GM13977 (cell line): ENCODE measurements at regions not wholly inside any gene's neighbourhood (a gene's known extent, or its start where the extent isn't known, plus 50 kb on each side); places are given as distances from the start of the nearest gene placed in this dataset.

ENCODE experiments used
- DNase-seq: peaks from one replicate; pipeline ENCODE4 v3.0.0; 2012; ENCODE audit warnings: low spot score
- CTCF ChIP-seq: IDR thresholded peaks from 2 replicates; pipeline ENCODE4 v1.5.1; 2012; ENCODE audit warnings: mild to moderate bottlenecking, control low read depth; ENCODE audit not compliant: insufficient read depth; ENCODE audit errors: extremely low read depth, missing control alignments
- in situ Hi-C: fragments of 300-500 bp; cut with MboI; formaldehyde crosslinking; loops from one replicate; pipeline ENCODE4 v1.12.0; 2022; ENCODE audit warnings: low sequenced_read_pairs, low pct_unique_long_range_greater_than_20kb, mixed read lengths, inconsistent platforms; ENCODE audit not compliant: unreplicated experiment

- no peak for DNase-seq
- TF ChIP-seq CTCF, result no peak
- in situ Hi-C loops, result no loop called here
These were observed 68.2 kb upstream of the MED4 start for GRCh38 chr13:48163061-48163460.

DNA sequence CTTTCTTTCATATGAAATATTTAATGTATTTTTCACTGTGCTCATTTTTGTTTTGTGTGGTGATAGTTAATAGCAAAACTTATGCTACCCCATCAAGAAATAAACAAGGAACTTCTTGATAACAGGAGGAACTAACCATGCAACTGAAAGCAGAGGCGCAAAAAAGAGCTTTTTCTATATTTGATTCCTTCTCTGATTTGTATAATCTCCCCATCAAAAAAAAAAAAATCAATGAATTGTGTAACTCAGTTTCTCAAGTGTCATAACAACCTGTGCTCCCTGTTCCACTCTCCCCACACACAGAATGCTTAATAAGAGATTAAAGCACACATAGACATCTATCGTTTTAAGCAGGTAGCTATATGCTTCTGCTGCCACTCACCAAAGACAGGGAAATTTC, 67.3 kb upstream of the MED4 start:
- in situ Hi-C loops, result no loop called here
- no peak for DNase-seq
- TF ChIP-seq CTCF, result no peak

GRCh38 chr13:48161530-48162179, 66.8 kb upstream of the MED4 start:
- in situ Hi-C loops, result no loop called here
- TF ChIP-seq CTCF, result no peak
- no peak for DNase-seq

- TF ChIP-seq CTCF, result no peak
- DNase-seq, result no peak
- in situ Hi-C loops, result no loop called here
These were observed 65.8 kb upstream of the MED4 start for GRCh38 chr13:48160606-48161278.

- no peak for TF ChIP-seq CTCF
- in situ Hi-C loops, result no loop called here
- no peak for DNase-seq
These were observed 64.9 kb upstream of the MED4 start for GRCh38 chr13:48159826-48160225.

DNA sequence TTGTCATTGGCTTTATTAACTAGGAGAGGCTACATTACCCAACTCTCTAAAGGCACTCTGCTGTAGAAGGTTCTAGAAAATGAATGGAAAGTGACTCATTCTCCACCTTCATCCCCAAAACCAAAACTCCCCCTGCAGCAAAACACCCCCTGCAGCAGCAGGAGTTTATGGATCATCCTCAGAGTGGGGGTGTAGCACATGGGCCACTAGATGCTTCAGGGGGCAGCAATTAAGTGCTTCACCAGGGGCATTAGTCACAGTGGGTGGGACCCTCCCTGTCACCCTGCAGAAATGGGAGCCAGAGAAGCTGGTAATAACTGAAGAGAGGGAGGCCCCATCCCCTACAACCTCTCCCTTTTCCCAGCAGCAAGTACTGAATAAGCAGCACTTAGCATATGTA, 64.5 kb upstream of the MED4 start:
- TF ChIP-seq CTCF, result no peak

More for the DNA sequence above, 64.5 kb upstream of the MED4 start:
- in situ Hi-C loops, result no loop called here
- DNase-seq, result no peak
